HCT116 (cell line): ENCODE measurements at regions not wholly inside any gene's neighbourhood (a gene's known extent, or its start where the extent isn't known, plus 50 kb on each side); places are given as distances from the start of the nearest gene placed in this dataset.

Experiments
- ATAC-seq: fragments of 200-7000 bp; cut with Tn5 transposase; 2 replicates; pipeline ENCODE4 v1.9.1; 2020; ENCODE audit warnings: mild to moderate bottlenecking, moderate library complexity
- BruUV-seq: library from RNA; stranded (reverse); fragments of 400-500 nt; replicated peaks from 2 replicates; lab custom pipeline; 2021; lab: Mats Ljungman, UMichigan
- CTCF ChIA-PET: fragments of 300-600 bp; sonication (Branson Sonifier 250); formaldehyde crosslinking; loops from one replicate; lab custom pipeline; 2021; ENCODE audit warnings: antibody characterized with exemption; lab: Charles Lee
- POLR2A ChIA-PET: fragments of 300-600, 350-600 bp; sonication (Branson Sonifier 250); formaldehyde crosslinking; loops from one replicate; lab custom pipeline; 2021; ENCODE audit warnings: antibody characterized with exemption; lab: Charles Lee
- RAD21 ChIA-PET, 2 experiments: fragments of 300-600 bp; sonication (Branson Sonifier 250); formaldehyde crosslinking; loops; one replicate each; lab custom pipeline; 2023; ENCODE audit warnings: low total read pairs in 2 of 2; ENCODE audit not compliant: uncharacterized antibody in 2 of 2, unreplicated experiment in 2 of 2, low non-redundant PET in 1 of 2; lab: Charles Lee
- DNase-seq: peaks from one replicate; pipeline ENCODE4 v3.0.0-alpha.2; 2010; ENCODE audit warnings: low read depth, low spot score
- H2AFZ ChIP-seq: fragments of 200-600 bp; shearing (Covaris generic), sonication (generic); 2 replicates; pipeline ENCODE4 v1.6.1; 2017; ENCODE audit warnings: low read depth, mixed run types, mixed read lengths, antibody characterized with exemption, low read length; ENCODE audit not compliant: poor library complexity, severe bottlenecking
- H3K27ac ChIP-seq: 2 replicates; pipeline ENCODE4 v1.5.1; 2012; ENCODE audit warnings: low read depth, low read length
- H3K27me3 ChIP-seq: fragments of 200-600 bp; sonication (generic); 2 replicates; pipeline ENCODE4 v1.6.1; 2016; ENCODE audit warnings: mixed run types, low read length, mixed read lengths; ENCODE audit not compliant: insufficient read depth
- H3K36me3 ChIP-seq, 2 experiments: fragments of 200-500 bp in 1 of 2; fragments of 200-600 bp in 1 of 2; sonication (Bioruptor generic) in 1 of 2; sonication (generic) in 1 of 2; 2 replicates each; pipeline versions ENCODE4 v1.5.1 to v1.6.1; 2014 to 2016; ENCODE audit warnings: low read length in 2 of 2, inconsistent platforms in 1 of 2, mixed read lengths in 1 of 2, mixed run types in 1 of 2; ENCODE audit not compliant: insufficient read depth in 2 of 2, control insufficient read depth in 1 of 2
- H3K4me1 ChIP-seq, 2 experiments: fragments of 200-600 bp in 1 of 2; sonication (generic) in 1 of 2; 2 replicates each; pipeline versions ENCODE4 v1.5.1 to v1.6.1; 2012 to 2017; ENCODE audit warnings: low read length in 2 of 2, inconsistent platforms in 1 of 2, mild to moderate bottlenecking in 1 of 2, mixed read lengths in 1 of 2, mixed run types in 1 of 2, moderate library complexity in 1 of 2; ENCODE audit not compliant: insufficient read depth in 2 of 2, control insufficient read depth in 1 of 2
- H3K4me2 ChIP-seq: fragments of 200-600 bp; sonication (generic); 2 replicates; pipeline ENCODE4 v1.6.1; 2017; ENCODE audit warnings: mixed run types, low read length, mixed read lengths
- H3K4me3 ChIP-seq, 2 experiments: fragments of 200-600 bp in 1 of 2; sonication (generic) in 1 of 2; replicated peaks in 1 of 2; 2 replicates each; pipeline ENCODE4 v1.5.1; 2011 to 2016; ENCODE audit warnings: low read length in 2 of 2, control low read depth in 1 of 2, low read depth in 1 of 2, mild to moderate bottlenecking in 1 of 2, mixed read lengths in 1 of 2, mixed run types in 1 of 2
- H3K79me2 ChIP-seq: fragments of 200-600 bp; sonication (generic); 2 replicates; pipeline ENCODE4 v1.6.1; 2017; ENCODE audit warnings: mild to moderate bottlenecking, mixed run types, low read length, moderate library complexity, mixed read lengths; ENCODE audit not compliant: insufficient read depth
- H3K9ac ChIP-seq: fragments of 200-600 bp; sonication (generic); 2 replicates; pipeline ENCODE4 v1.6.1; 2016; ENCODE audit warnings: low read length, mixed read lengths
- H3K9me2 ChIP-seq: fragments of 200-600 bp; sonication (generic), shearing (Covaris generic); 2 replicates; pipeline ENCODE4 v1.6.1; 2017; ENCODE audit warnings: mixed run types, mild to moderate bottlenecking, moderate library complexity; ENCODE audit not compliant: insufficient read depth
- H3K9me3 ChIP-seq, 2 experiments: fragments of 200-500 bp in 1 of 2; fragments of 200-600 bp in 1 of 2; sonication (Bioruptor generic) in 1 of 2; sonication (generic) in 1 of 2; 2 replicates each; pipeline ENCODE4 v1.6.1; 2014 to 2017; ENCODE audit warnings: low read length in 2 of 2, mixed read lengths in 2 of 2, inconsistent platforms in 1 of 2, low read depth in 1 of 2, mild to moderate bottlenecking in 1 of 2, mixed run types in 1 of 2, moderate library complexity in 1 of 2; ENCODE audit not compliant: control insufficient read depth in 1 of 2, insufficient read depth in 1 of 2
- H4K20me1 ChIP-seq: fragments of 200-600 bp; sonication (generic), shearing (Covaris generic); 2 replicates; pipeline ENCODE4 v1.6.1; 2017; ENCODE audit warnings: mixed run types, mild to moderate bottlenecking, moderate library complexity; ENCODE audit not compliant: insufficient read depth
- ATF3 ChIP-seq: IDR thresholded peaks from 2 replicates; pipeline ENCODE4 v1.6.1; 2012
- CBX3 ChIP-seq: IDR thresholded peaks from 2 replicates; pipeline ENCODE4 v1.6.1; 2012; ENCODE audit warnings: low read depth
- CEBPB ChIP-seq: IDR thresholded peaks from 2 replicates; pipeline ENCODE4 v1.6.1; 2012; ENCODE audit warnings: low read depth
- EGR1 ChIP-seq: IDR thresholded peaks from 2 replicates; pipeline ENCODE4 v1.6.1; 2012; ENCODE audit warnings: low read depth
- FOSL1 ChIP-seq: IDR thresholded peaks from 2 replicates; pipeline ENCODE4 v1.6.1; 2012; ENCODE audit warnings: low read depth
- JUND ChIP-seq: IDR thresholded peaks from 2 replicates; pipeline ENCODE4 v1.6.1; 2012
- MAX ChIP-seq: IDR thresholded peaks from 2 replicates; pipeline ENCODE4 v1.6.1; 2012
- POLR2A ChIP-seq: IDR thresholded peaks from 2 replicates; pipeline ENCODE4 v1.7.0; 2011; ENCODE audit warnings: borderline replicate concordance; ENCODE audit not compliant: insufficient read depth, insufficient read length; ENCODE audit errors: extremely low read depth
- POLR2AphosphoS5 ChIP-seq: IDR thresholded peaks from 2 replicates; pipeline ENCODE4 v1.6.1; 2011; ENCODE audit warnings: mild to moderate bottlenecking, low read depth, low read length, moderate library complexity
- RAD21 ChIP-seq: IDR thresholded peaks from 2 replicates; pipeline ENCODE4 v1.6.1; 2012; ENCODE audit warnings: low read depth, mild to moderate bottlenecking
- SIN3A ChIP-seq: IDR thresholded peaks from 2 replicates; pipeline ENCODE4 v1.6.1; 2012; ENCODE audit warnings: low read depth
- SP1 ChIP-seq: IDR thresholded peaks from 2 replicates; pipeline ENCODE4 v1.6.1; 2012; ENCODE audit warnings: low read depth
- YY1 ChIP-seq: IDR thresholded peaks from 2 replicates; pipeline ENCODE4 v1.6.1; 2011; ENCODE audit warnings: low read length, low read depth, moderate library complexity, mild to moderate bottlenecking; ENCODE audit not compliant: insufficient replicate concordance; ENCODE audit errors: extremely low read depth
- ZBTB33 ChIP-seq: IDR thresholded peaks from 2 replicates; pipeline ENCODE4 v1.6.1; 2011; ENCODE audit warnings: mild to moderate bottlenecking, low read length, moderate library complexity; ENCODE audit not compliant: insufficient replicate concordance; ENCODE audit errors: extremely low read depth
- ZNF274 ChIP-seq: fragments of 200-500 bp; sonication (Bioruptor generic); IDR thresholded peaks from 2 replicates; pipeline ENCODE4 v1.6.1; 2014; ENCODE audit warnings: mild to moderate bottlenecking, low read depth, low read length, inconsistent platforms
- intact Hi-C: fragments of 100-400 bp; cut with micrococcal nuclease; formaldehyde crosslinking; loops from 2 replicates; pipeline ENCODE4 v1.10.0; 2022
- TF ChIP-seq, protein P1 (sequence below), 3 experiments: fragments of 200-600 bp in 1 of 3; sonication (generic) in 1 of 3; IDR thresholded peaks in 2 of 3; conservative IDR thresholded peaks in 1 of 3; 2 replicates each; pipeline ENCODE4 v1.5.1; 2012 to 2017; ENCODE audit warnings: low read depth in 2 of 3, low read length in 2 of 3, antibody characterized with exemption in 1 of 3, borderline replicate concordance in 1 of 3, control low read depth in 1 of 3, mild to moderate bottlenecking in 1 of 3, mixed read lengths in 1 of 3, mixed run types in 1 of 3, moderate library complexity in 1 of 3; ENCODE audit not compliant: insufficient read depth in 1 of 3

DNA sequence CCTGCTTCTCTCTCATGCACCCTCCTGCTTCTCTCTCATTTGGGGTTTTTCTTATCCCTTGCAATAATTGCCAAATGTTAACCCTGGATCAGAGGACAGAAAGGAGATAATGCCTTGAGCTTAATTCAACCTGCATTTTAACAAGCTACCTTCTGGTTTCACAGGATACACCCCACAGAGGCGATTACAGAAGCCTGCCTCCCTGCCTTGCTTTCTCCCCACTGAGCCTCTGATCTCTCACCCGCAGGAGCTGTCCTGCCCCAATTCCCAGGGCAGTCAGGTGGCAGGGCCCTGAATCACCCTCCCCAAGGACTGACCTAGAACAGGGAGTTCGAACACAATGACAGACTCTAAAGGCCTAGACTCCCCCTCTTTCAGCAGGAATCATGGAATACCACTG lies 959.5 kb downstream of the GRID1 start:
- TF ChIP-seq ATF3, result no peak
- TF ChIP-seq SP1, result no peak
- no peak for TF ChIP-seq CBX3
- TF ChIP-seq JUND, result no peak
- TF ChIP-seq MAX, result no peak
- no peak for TF ChIP-seq FOSL1
- TF ChIP-seq CEBPB, result no peak
- TF ChIP-seq POLR2A, result no peak
- no peak for TF ChIP-seq POLR2AphosphoS5
- no peak for TF ChIP-seq RAD21
- no peak for TF ChIP-seq SIN3A
- no peak for TF ChIP-seq ZBTB33
- TF ChIP-seq YY1, result no peak
- no peak for TF ChIP-seq ZNF274
- no peak for TF ChIP-seq EGR1
- TF ChIP-seq, protein P1, sequence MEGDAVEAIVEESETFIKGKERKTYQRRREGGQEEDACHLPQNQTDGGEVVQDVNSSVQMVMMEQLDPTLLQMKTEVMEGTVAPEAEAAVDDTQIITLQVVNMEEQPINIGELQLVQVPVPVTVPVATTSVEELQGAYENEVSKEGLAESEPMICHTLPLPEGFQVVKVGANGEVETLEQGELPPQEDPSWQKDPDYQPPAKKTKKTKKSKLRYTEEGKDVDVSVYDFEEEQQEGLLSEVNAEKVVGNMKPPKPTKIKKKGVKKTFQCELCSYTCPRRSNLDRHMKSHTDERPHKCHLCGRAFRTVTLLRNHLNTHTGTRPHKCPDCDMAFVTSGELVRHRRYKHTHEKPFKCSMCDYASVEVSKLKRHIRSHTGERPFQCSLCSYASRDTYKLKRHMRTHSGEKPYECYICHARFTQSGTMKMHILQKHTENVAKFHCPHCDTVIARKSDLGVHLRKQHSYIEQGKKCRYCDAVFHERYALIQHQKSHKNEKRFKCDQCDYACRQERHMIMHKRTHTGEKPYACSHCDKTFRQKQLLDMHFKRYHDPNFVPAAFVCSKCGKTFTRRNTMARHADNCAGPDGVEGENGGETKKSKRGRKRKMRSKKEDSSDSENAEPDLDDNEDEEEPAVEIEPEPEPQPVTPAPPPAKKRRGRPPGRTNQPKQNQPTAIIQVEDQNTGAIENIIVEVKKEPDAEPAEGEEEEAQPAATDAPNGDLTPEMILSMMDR (IDR thresholded peaks at IDR 0.05 in 2 of 3, conservative IDR thresholded peaks at IDR 0.05 in 1 of 3; ENCODE audit: borderline replicate concordance in 1 of 3, insufficient read depth in 1 of 3, low read depth in 2 of 3, low read length in 2 of 3), result no peak
- H3K36me3 ChIP-seq, result no peaks in the 10 kb centered on the region
- no peak for ATAC-seq
- ChIA-PET RAD21 (no interaction called here), CTCF (no interaction called here), POLR2A (no interaction called here)
- no peak for DNase-seq
- H3K4me1 ChIP-seq, result no peaks in the 10 kb centered on the region
- intact Hi-C loops, result no loop called here
- H3K9ac ChIP-seq, result no peak overlapping the region
- H2AFZ ChIP-seq, result no peak overlapping the region
- H3K27me3 ChIP-seq, result peaks cover 14% of the 10 kb centered on the region
- H3K27ac ChIP-seq, result no peak overlapping the region
- H3K9me3 ChIP-seq, result no peaks in the 10 kb centered on the region
- no peaks in the 10 kb centered on the region for H4K20me1 ChIP-seq
- H3K4me3 ChIP-seq, result no peak overlapping the region
- H3K4me2 ChIP-seq, result no peak overlapping the region
- no TSS peak for BruUV-seq
- H3K79me2 ChIP-seq, result no peaks in the 10 kb centered on the region
- H3K9me2 ChIP-seq, result no peaks in the 10 kb centered on the region
